ENCODE measurements at regions not wholly inside any gene's neighbourhood (a gene's known extent, or its start where the extent isn't known, plus 50 kb on each side); places are given as distances from the start of the nearest gene placed in this dataset.

- no peak overlapping the region for H3K4me3 ChIP-seq (ENCODE audit: low read depth, low read length)
- no peak for TF ChIP-seq CTCF (IDR thresholded peaks at IDR 0.05; ENCODE audit: borderline replicate concordance, insufficient read depth, low read depth, low read length)
Measured at GRCh38 chr20:12095180-12095920, 177.7 kb downstream of the BTBD3 start.

GRCh38 chr20:12098421-12098820, 180.7 kb downstream of the BTBD3 start:
- TF ChIP-seq CTCF (IDR thresholded peaks at IDR 0.05; ENCODE audit: borderline replicate concordance, insufficient read depth, low read depth, low read length), result no peak
- H3K4me3 ChIP-seq (ENCODE audit: low read depth, low read length), result no peak overlapping the region

- no peak overlapping the region for H3K4me3 ChIP-seq (ENCODE audit: low read depth, low read length)
- no peak for TF ChIP-seq CTCF (IDR thresholded peaks at IDR 0.05; ENCODE audit: borderline replicate concordance, insufficient read depth, low read depth, low read length)
Measured at GRCh38 chr20:12108846-12109245, 191.2 kb downstream of the BTBD3 start.

- no peak for TF ChIP-seq CTCF (IDR thresholded peaks at IDR 0.05; ENCODE audit: borderline replicate concordance, insufficient read depth, low read depth, low read length)
- H3K4me3 ChIP-seq (ENCODE audit: low read depth, low read length), result no peak overlapping the region
Measured at GRCh38 chr20:12110274-12110673, 192.6 kb downstream of the BTBD3 start.

GRCh38 chr20:12110711-12111110, 193.0 kb downstream of the BTBD3 start:
- no peak for TF ChIP-seq CTCF (IDR thresholded peaks at IDR 0.05; ENCODE audit: borderline replicate concordance, insufficient read depth, low read depth, low read length)

GRCh38 chr20:12111431-12112088, 193.9 kb downstream of the BTBD3 start:
- no peak overlapping the region for H3K4me3 ChIP-seq (ENCODE audit: low read depth, low read length)
- TF ChIP-seq CTCF (IDR thresholded peaks at IDR 0.05; ENCODE audit: borderline replicate concordance, insufficient read depth, low read depth, low read length), result no peak

More at GRCh38 chr20:12110711-12111110, 193.0 kb downstream of the BTBD3 start:
- no peak overlapping the region for H3K4me3 ChIP-seq (ENCODE audit: low read depth, low read length)

GRCh38 chr20:12112089-12112474, 194.4 kb downstream of the BTBD3 start:
- TF ChIP-seq CTCF (IDR thresholded peaks at IDR 0.05; ENCODE audit: borderline replicate concordance, insufficient read depth, low read depth, low read length), result no peak
- no peak overlapping the region for H3K4me3 ChIP-seq (ENCODE audit: low read depth, low read length)

Data from GM12875 (cell line).